HCT116 (cell line): ENCODE measurements at regions not wholly inside any gene's neighbourhood (a gene's known extent, or its start where the extent isn't known, plus 50 kb on each side); places are given as distances from the start of the nearest gene placed in this dataset.

Experiments
- ATAC-seq: fragments of 200-7000 bp; cut with Tn5 transposase; 2 replicates; pipeline ENCODE4 v1.9.1; 2020; ENCODE audit warnings: mild to moderate bottlenecking, moderate library complexity
- BruUV-seq: library from RNA; stranded (reverse); fragments of 400-500 nt; replicated peaks from 2 replicates; lab custom pipeline; 2021; lab: Mats Ljungman, UMichigan
- CTCF ChIA-PET: fragments of 300-600 bp; sonication (Branson Sonifier 250); formaldehyde crosslinking; loops from one replicate; lab custom pipeline; 2021; ENCODE audit warnings: antibody characterized with exemption; lab: Charles Lee
- POLR2A ChIA-PET: fragments of 300-600, 350-600 bp; sonication (Branson Sonifier 250); formaldehyde crosslinking; loops from one replicate; lab custom pipeline; 2021; ENCODE audit warnings: antibody characterized with exemption; lab: Charles Lee
- RAD21 ChIA-PET, 2 experiments: fragments of 300-600 bp; sonication (Branson Sonifier 250); formaldehyde crosslinking; loops; one replicate each; lab custom pipeline; 2023; ENCODE audit warnings: low total read pairs in 2 of 2; ENCODE audit not compliant: uncharacterized antibody in 2 of 2, unreplicated experiment in 2 of 2, low non-redundant PET in 1 of 2; lab: Charles Lee
- DNase-seq: peaks from one replicate; pipeline ENCODE4 v3.0.0-alpha.2; 2010; ENCODE audit warnings: low read depth, low spot score
- H2AFZ ChIP-seq: fragments of 200-600 bp; shearing (Covaris generic), sonication (generic); 2 replicates; pipeline ENCODE4 v1.6.1; 2017; ENCODE audit warnings: low read depth, mixed run types, mixed read lengths, antibody characterized with exemption, low read length; ENCODE audit not compliant: poor library complexity, severe bottlenecking
- H3K27ac ChIP-seq: 2 replicates; pipeline ENCODE4 v1.5.1; 2012; ENCODE audit warnings: low read depth, low read length
- H3K27me3 ChIP-seq: fragments of 200-600 bp; sonication (generic); 2 replicates; pipeline ENCODE4 v1.6.1; 2016; ENCODE audit warnings: mixed run types, low read length, mixed read lengths; ENCODE audit not compliant: insufficient read depth
- H3K36me3 ChIP-seq, 2 experiments: fragments of 200-500 bp in 1 of 2; fragments of 200-600 bp in 1 of 2; sonication (Bioruptor generic) in 1 of 2; sonication (generic) in 1 of 2; 2 replicates each; pipeline versions ENCODE4 v1.5.1 to v1.6.1; 2014 to 2016; ENCODE audit warnings: low read length in 2 of 2, inconsistent platforms in 1 of 2, mixed read lengths in 1 of 2, mixed run types in 1 of 2; ENCODE audit not compliant: insufficient read depth in 2 of 2, control insufficient read depth in 1 of 2
- H3K4me1 ChIP-seq, 2 experiments: fragments of 200-600 bp in 1 of 2; sonication (generic) in 1 of 2; 2 replicates each; pipeline versions ENCODE4 v1.5.1 to v1.6.1; 2012 to 2017; ENCODE audit warnings: low read length in 2 of 2, inconsistent platforms in 1 of 2, mild to moderate bottlenecking in 1 of 2, mixed read lengths in 1 of 2, mixed run types in 1 of 2, moderate library complexity in 1 of 2; ENCODE audit not compliant: insufficient read depth in 2 of 2, control insufficient read depth in 1 of 2
- H3K4me2 ChIP-seq: fragments of 200-600 bp; sonication (generic); 2 replicates; pipeline ENCODE4 v1.6.1; 2017; ENCODE audit warnings: mixed run types, low read length, mixed read lengths
- H3K4me3 ChIP-seq, 2 experiments: fragments of 200-600 bp in 1 of 2; sonication (generic) in 1 of 2; replicated peaks in 1 of 2; 2 replicates each; pipeline ENCODE4 v1.5.1; 2011 to 2016; ENCODE audit warnings: low read length in 2 of 2, control low read depth in 1 of 2, low read depth in 1 of 2, mild to moderate bottlenecking in 1 of 2, mixed read lengths in 1 of 2, mixed run types in 1 of 2
- H3K79me2 ChIP-seq: fragments of 200-600 bp; sonication (generic); 2 replicates; pipeline ENCODE4 v1.6.1; 2017; ENCODE audit warnings: mild to moderate bottlenecking, mixed run types, low read length, moderate library complexity, mixed read lengths; ENCODE audit not compliant: insufficient read depth
- H3K9ac ChIP-seq: fragments of 200-600 bp; sonication (generic); 2 replicates; pipeline ENCODE4 v1.6.1; 2016; ENCODE audit warnings: low read length, mixed read lengths
- H3K9me2 ChIP-seq: fragments of 200-600 bp; sonication (generic), shearing (Covaris generic); 2 replicates; pipeline ENCODE4 v1.6.1; 2017; ENCODE audit warnings: mixed run types, mild to moderate bottlenecking, moderate library complexity; ENCODE audit not compliant: insufficient read depth
- H3K9me3 ChIP-seq, 2 experiments: fragments of 200-500 bp in 1 of 2; fragments of 200-600 bp in 1 of 2; sonication (Bioruptor generic) in 1 of 2; sonication (generic) in 1 of 2; 2 replicates each; pipeline ENCODE4 v1.6.1; 2014 to 2017; ENCODE audit warnings: low read length in 2 of 2, mixed read lengths in 2 of 2, inconsistent platforms in 1 of 2, low read depth in 1 of 2, mild to moderate bottlenecking in 1 of 2, mixed run types in 1 of 2, moderate library complexity in 1 of 2; ENCODE audit not compliant: control insufficient read depth in 1 of 2, insufficient read depth in 1 of 2
- H4K20me1 ChIP-seq: fragments of 200-600 bp; sonication (generic), shearing (Covaris generic); 2 replicates; pipeline ENCODE4 v1.6.1; 2017; ENCODE audit warnings: mixed run types, mild to moderate bottlenecking, moderate library complexity; ENCODE audit not compliant: insufficient read depth
- EGR1 ChIP-seq: IDR thresholded peaks from 2 replicates; pipeline ENCODE4 v1.6.1; 2012; ENCODE audit warnings: low read depth
- EZH2 ChIP-seq: fragments of 200-600 bp; sonication (generic); IDR thresholded peaks from 2 replicates; pipeline ENCODE4 v1.6.1; 2017; ENCODE audit warnings: antibody characterized with exemption, mixed run types
- EZH2phosphoT487 ChIP-seq: fragments of 200-600 bp; IDR thresholded peaks from 2 replicates; pipeline ENCODE4 v1.6.1; 2018; ENCODE audit warnings: antibody characterized with exemption, borderline replicate concordance
- FOSL1 ChIP-seq: IDR thresholded peaks from 2 replicates; pipeline ENCODE4 v1.6.1; 2012; ENCODE audit warnings: low read depth
- JUND ChIP-seq: IDR thresholded peaks from 2 replicates; pipeline ENCODE4 v1.6.1; 2012
- POLR2AphosphoS5 ChIP-seq: IDR thresholded peaks from 2 replicates; pipeline ENCODE4 v1.6.1; 2011; ENCODE audit warnings: mild to moderate bottlenecking, low read depth, low read length, moderate library complexity
- RAD21 ChIP-seq: IDR thresholded peaks from 2 replicates; pipeline ENCODE4 v1.6.1; 2012; ENCODE audit warnings: low read depth, mild to moderate bottlenecking
- SRF ChIP-seq: IDR thresholded peaks from 2 replicates; pipeline ENCODE4 v1.6.1; 2012; ENCODE audit warnings: low read depth
- TCF7L2 ChIP-seq: IDR thresholded peaks from 2 replicates; pipeline ENCODE4 v1.7.0; 2011; ENCODE audit warnings: borderline replicate concordance, inconsistent platforms; ENCODE audit not compliant: insufficient read depth, insufficient read length; ENCODE audit errors: extremely low read depth
- ZBTB33 ChIP-seq: IDR thresholded peaks from 2 replicates; pipeline ENCODE4 v1.6.1; 2011; ENCODE audit warnings: mild to moderate bottlenecking, low read length, moderate library complexity; ENCODE audit not compliant: insufficient replicate concordance; ENCODE audit errors: extremely low read depth
- ZFX ChIP-seq: fragments of 450-650 bp; IDR thresholded peaks from 2 replicates; pipeline ENCODE4 v1.6.1; 2017
- ZNF274 ChIP-seq: fragments of 200-500 bp; sonication (Bioruptor generic); IDR thresholded peaks from 2 replicates; pipeline ENCODE4 v1.6.1; 2014; ENCODE audit warnings: mild to moderate bottlenecking, low read depth, low read length, inconsistent platforms
- intact Hi-C: fragments of 100-400 bp; cut with micrococcal nuclease; formaldehyde crosslinking; loops from 2 replicates; pipeline ENCODE4 v1.10.0; 2022
- TF ChIP-seq, protein P1 (sequence below), 3 experiments: fragments of 200-600 bp in 1 of 3; sonication (generic) in 1 of 3; IDR thresholded peaks in 2 of 3; conservative IDR thresholded peaks in 1 of 3; 2 replicates each; pipeline ENCODE4 v1.5.1; 2012 to 2017; ENCODE audit warnings: low read depth in 2 of 3, low read length in 2 of 3, antibody characterized with exemption in 1 of 3, borderline replicate concordance in 1 of 3, control low read depth in 1 of 3, mild to moderate bottlenecking in 1 of 3, mixed read lengths in 1 of 3, mixed run types in 1 of 3, moderate library complexity in 1 of 3; ENCODE audit not compliant: insufficient read depth in 1 of 3
- TF ChIP-seq, protein P2 (sequence below): IDR thresholded peaks from 2 replicates; pipeline ENCODE4 v1.6.1; 2012

DNA sequence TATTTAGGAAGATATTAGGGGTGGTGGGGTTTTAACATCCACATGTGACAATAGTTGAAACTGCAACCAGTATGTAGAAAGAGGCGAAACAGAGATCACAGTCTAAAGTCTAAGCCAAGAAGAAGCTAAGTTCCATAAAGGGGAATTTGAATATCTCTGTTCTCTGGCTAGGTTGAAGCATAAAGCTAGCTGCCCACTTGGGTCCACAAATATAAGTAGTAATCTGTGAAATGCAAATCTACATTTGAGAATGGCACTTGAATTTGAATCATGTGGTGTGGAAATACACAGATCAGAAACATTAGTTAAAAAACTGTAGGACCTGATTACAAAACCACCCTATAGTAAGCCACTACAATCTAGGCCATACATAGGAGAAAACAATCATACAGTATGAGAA lies 602.1 kb downstream of the LMO4 start:
- H3K4me1 ChIP-seq = no peaks in the 10 kb centered on the region
- H3K9me3 ChIP-seq = no peaks in the 10 kb centered on the region
- intact Hi-C loops = no loop called here
- no peak overlapping the region for H3K4me2 ChIP-seq
- no peaks in the 10 kb centered on the region for H4K20me1 ChIP-seq
- H3K27ac ChIP-seq = no peak overlapping the region
- no peak for ATAC-seq
- no peak overlapping the region for H3K4me3 ChIP-seq
- no peaks in the 10 kb centered on the region for H3K9me2 ChIP-seq
- H3K9ac ChIP-seq = no peak overlapping the region
- BruUV-seq = no TSS peak
- no peak for DNase-seq
- H3K36me3 ChIP-seq = no peaks in the 10 kb centered on the region
- ChIA-PET CTCF (no interaction called here), RAD21 (no interaction called here), POLR2A (no interaction called here)
- H2AFZ ChIP-seq = no peak overlapping the region
- no peak for TF ChIP-seq ZFX
- TF ChIP-seq TCF7L2 = no peak
- TF ChIP-seq JUND = no peak
- no peak for TF ChIP-seq EZH2
- TF ChIP-seq ZBTB33 = no peak
- TF ChIP-seq POLR2AphosphoS5 = no peak
- no peak for TF ChIP-seq SRF
- no peak for TF ChIP-seq EGR1
- no peak for TF ChIP-seq RAD21
- TF ChIP-seq, protein P1, sequence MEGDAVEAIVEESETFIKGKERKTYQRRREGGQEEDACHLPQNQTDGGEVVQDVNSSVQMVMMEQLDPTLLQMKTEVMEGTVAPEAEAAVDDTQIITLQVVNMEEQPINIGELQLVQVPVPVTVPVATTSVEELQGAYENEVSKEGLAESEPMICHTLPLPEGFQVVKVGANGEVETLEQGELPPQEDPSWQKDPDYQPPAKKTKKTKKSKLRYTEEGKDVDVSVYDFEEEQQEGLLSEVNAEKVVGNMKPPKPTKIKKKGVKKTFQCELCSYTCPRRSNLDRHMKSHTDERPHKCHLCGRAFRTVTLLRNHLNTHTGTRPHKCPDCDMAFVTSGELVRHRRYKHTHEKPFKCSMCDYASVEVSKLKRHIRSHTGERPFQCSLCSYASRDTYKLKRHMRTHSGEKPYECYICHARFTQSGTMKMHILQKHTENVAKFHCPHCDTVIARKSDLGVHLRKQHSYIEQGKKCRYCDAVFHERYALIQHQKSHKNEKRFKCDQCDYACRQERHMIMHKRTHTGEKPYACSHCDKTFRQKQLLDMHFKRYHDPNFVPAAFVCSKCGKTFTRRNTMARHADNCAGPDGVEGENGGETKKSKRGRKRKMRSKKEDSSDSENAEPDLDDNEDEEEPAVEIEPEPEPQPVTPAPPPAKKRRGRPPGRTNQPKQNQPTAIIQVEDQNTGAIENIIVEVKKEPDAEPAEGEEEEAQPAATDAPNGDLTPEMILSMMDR (IDR thresholded peaks at IDR 0.05 in 2 of 3, conservative IDR thresholded peaks at IDR 0.05 in 1 of 3; ENCODE audit: borderline replicate concordance in 1 of 3, insufficient read depth in 1 of 3, low read depth in 2 of 3, low read length in 2 of 3) = no peak
- TF ChIP-seq EZH2phosphoT487 = no peak
- TF ChIP-seq FOSL1 = no peak
- TF ChIP-seq, protein P2, sequence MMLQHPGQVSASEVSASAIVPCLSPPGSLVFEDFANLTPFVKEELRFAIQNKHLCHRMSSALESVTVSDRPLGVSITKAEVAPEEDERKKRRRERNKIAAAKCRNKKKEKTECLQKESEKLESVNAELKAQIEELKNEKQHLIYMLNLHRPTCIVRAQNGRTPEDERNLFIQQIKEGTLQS = no peak
- TF ChIP-seq ZNF274 = no peak
- no peaks in the 10 kb centered on the region for H3K79me2 ChIP-seq
- H3K27me3 ChIP-seq = no peaks in the 10 kb centered on the region
